Adrenal gland (tissue), 9 donors: ENCODE measurements at regions not wholly inside any gene's neighbourhood (a gene's known extent, or its start where the extent isn't known, plus 50 kb on each side); places are given as distances from the start of the nearest gene placed in this dataset.

Source experiments
- DNase-seq, 7 donors: peaks; one replicate each; pipeline ENCODE4 v3.0.0-alpha.2; 2019 to 2020
- H3K27ac ChIP-seq, 5 donors: fragments of 200-600 bp; sonication (generic) in 4 of 5; 1 replicate in 3 of 5; 2 replicates in 2 of 5; pipeline versions ENCODE4 v1.5.1 to v1.8.0; 2016 to 2020; ENCODE audit warnings: mild to moderate bottlenecking in 1 of 5
- H3K27me3 ChIP-seq: fragments of 200-600 bp; 2 replicates; pipeline ENCODE4 v1.8.0; 2021
- H3K36me3 ChIP-seq, 2 donors: fragments of 200-600 bp; replicated peaks in 1 of 2; 1 replicate in 1 of 2; 2 replicates in 1 of 2; pipeline versions ENCODE4 v1.5.1 to v1.8.0; 2018 to 2022
- H3K4me1 ChIP-seq, 2 donors: fragments of 200-600 bp; replicated peaks in 1 of 2; 1 replicate in 1 of 2; 2 replicates in 1 of 2; pipeline versions ENCODE4 v1.5.1 to v1.8.0; 2018 to 2021
- H3K4me3 ChIP-seq, 4 donors: fragments of 200-600 bp; sonication (generic) in 3 of 4; one replicate each; pipeline ENCODE4 v1.5.1; 2016 to 2018
- H3K9me3 ChIP-seq, 3 donors: fragments of 200-600 bp; sonication (generic) in 1 of 3; replicated peaks in 1 of 3; 1 replicate in 2 of 3; 2 replicates in 1 of 3; pipeline versions ENCODE4 v1.5.1 to v1.8.0; 2016 to 2021
- POLR2A ChIP-seq, 2 donors: fragments of 450-650 bp; IDR thresholded peaks; one replicate each; pipeline ENCODE4 v1.6.1; 2017; ENCODE audit warnings: antibody characterized with exemption in 2 of 2, mild to moderate bottlenecking in 2 of 2, moderate library complexity in 1 of 2
- WGBS, 4 donors: extraction: QIAGEN DNeasy Blood & Tissue Kit in 2 of 4; methylation state at CpG; one replicate each; pipeline versions ENCODE4 v1.1.5 to v1.1.7; 2013 to 2017; 5-methylcytosine and 5-hydroxymethylcytosine counted together
- intact Hi-C, 2 donors: fragments of 100-400 bp; cut with DNase I; formaldehyde crosslinking; loops; one replicate each; pipeline versions ENCODE4 v1.14.1 to v1.15.0; 2022 to 2023
- TF ChIP-seq, protein P1 (sequence below), 6 experiments: fragments of 450-650 bp in 4 of 6; fragments of 200-600 bp in 2 of 6; sonication (generic) in 1 of 6; IDR thresholded peaks; 1 replicate in 5 of 6; 2 replicates in 1 of 6; pipeline versions ENCODE4 v1.5.1 to v1.8.0; 2016 to 2021; ENCODE audit warnings: antibody characterized with exemption in 6 of 6, mild to moderate bottlenecking in 2 of 6, moderate library complexity in 1 of 6
- donor health status: healthy with polysubstance abuse.
- donor health status: Bipolar disorder and iron deficiency.
- donor health status: DM: yes; HTN: yes; CAD: no.
- donor health status: DM: no; HTN: no; CAD: no.
- donor health status: DM: no; HTN: no; CAD: no.

DNA sequence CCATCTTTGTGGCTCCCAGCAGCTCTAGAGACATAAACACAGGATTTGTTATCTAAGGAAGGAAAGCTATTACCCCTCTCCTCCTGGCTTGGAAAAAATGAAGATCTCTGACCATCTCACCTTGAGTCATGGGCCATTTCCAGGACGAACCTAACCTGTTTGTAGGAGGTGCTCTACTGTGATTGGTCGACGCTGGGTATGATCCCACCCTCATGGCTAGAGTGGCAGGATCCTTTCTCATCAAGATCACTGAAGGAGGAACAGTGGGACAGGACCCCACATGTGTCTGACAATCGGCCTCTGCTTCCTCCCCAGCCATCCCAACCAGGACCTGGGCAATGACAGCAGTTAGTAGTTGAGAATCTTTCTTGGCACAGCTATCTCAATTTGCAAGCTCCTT is 144.1 kb downstream of the EMX2 start:
- TF ChIP-seq POLR2A (IDR thresholded peaks at IDR 0.05): no peak
- TF ChIP-seq, protein P1, sequence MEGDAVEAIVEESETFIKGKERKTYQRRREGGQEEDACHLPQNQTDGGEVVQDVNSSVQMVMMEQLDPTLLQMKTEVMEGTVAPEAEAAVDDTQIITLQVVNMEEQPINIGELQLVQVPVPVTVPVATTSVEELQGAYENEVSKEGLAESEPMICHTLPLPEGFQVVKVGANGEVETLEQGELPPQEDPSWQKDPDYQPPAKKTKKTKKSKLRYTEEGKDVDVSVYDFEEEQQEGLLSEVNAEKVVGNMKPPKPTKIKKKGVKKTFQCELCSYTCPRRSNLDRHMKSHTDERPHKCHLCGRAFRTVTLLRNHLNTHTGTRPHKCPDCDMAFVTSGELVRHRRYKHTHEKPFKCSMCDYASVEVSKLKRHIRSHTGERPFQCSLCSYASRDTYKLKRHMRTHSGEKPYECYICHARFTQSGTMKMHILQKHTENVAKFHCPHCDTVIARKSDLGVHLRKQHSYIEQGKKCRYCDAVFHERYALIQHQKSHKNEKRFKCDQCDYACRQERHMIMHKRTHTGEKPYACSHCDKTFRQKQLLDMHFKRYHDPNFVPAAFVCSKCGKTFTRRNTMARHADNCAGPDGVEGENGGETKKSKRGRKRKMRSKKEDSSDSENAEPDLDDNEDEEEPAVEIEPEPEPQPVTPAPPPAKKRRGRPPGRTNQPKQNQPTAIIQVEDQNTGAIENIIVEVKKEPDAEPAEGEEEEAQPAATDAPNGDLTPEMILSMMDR (IDR thresholded peaks at IDR 0.05): no peak
- H3K4me1 ChIP-seq: no peaks in the 10 kb centered on the region
- H3K4me3 ChIP-seq: no peak overlapping the region
- intact Hi-C loops: no loop called here
- no peak overlapping the region for H3K27ac ChIP-seq
- H3K36me3 ChIP-seq: no peaks in the 10 kb centered on the region
- no peaks in the 10 kb centered on the region for H3K9me3 ChIP-seq
- no peaks in the 10 kb centered on the region for H3K27me3 ChIP-seq
- 52 to 80% (median 65%) methylated on average over 4 of the region's 4 CpGs for WGBS, 4 donors
- no peak for DNase-seq

DNA sequence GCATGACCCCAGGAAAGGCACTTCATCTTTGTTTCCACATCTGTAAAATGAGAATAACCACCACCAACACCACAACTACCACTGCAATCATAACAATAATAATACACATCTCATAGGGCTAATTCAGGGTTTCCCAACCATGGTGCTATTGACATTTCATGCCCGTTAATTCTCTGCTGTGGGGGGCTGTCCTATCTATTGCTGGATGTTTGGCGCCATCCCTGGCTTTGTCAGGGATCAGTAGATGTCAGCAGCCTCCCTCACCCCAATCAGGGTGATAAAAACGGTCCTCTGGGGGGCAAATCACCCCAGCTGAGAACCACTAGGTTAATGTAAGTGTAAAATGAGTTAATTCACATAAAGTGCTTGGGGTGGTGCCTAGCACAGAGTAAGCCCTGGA is 145.8 kb downstream of the EMX2 start:
- no peak for DNase-seq
- Histone ChIP-seq H3K4me1 (no peaks in the 10 kb centered on the region), H3K27ac (no peak overlapping the region), H3K4me3 (no peak overlapping the region), H3K9me3 (no peaks in the 10 kb centered on the region), H3K36me3 (no peaks in the 10 kb centered on the region), H3K27me3 (no peaks in the 10 kb centered on the region)
- TF ChIP-seq POLR2A (IDR thresholded peaks at IDR 0.05): no peak
- TF ChIP-seq, protein P1 (IDR thresholded peaks at IDR 0.05): no peak
- intact Hi-C loops: no loop called here
- 29 to 41% (median 36%) methylated on average over 2 to 3 of the region's 3 CpGs for WGBS, 4 donors

DNA sequence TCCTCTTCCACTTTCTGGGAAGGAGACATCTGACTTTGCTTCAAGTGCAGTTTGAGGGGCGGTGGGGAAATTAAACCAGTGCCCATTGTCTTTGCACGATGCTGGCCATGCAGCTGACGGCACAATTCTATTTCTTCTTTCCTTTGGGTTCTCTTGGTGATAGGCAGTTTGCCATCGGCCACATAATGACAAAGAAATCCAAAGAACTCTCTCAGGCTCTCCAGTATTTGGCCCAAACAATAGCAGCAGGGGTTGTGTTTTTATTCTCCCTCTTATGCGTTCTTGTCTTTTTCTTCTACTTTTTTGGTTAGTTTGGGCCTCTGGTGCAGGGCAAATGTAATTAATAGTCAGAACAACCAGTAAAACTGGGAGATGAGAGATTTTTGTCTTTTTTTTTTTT is 147.0 kb downstream of the EMX2 start:
- Histone ChIP-seq H3K9me3 (no peaks in the 10 kb centered on the region), H3K27me3 (no peaks in the 10 kb centered on the region), H3K4me3 (no peak overlapping the region), H3K36me3 (no peaks in the 10 kb centered on the region), H3K4me1 (no peaks in the 10 kb centered on the region), H3K27ac (no peak overlapping the region)
- intact Hi-C loops: no loop called here
- WGBS, 4 donors: 56 to 78% (median 64%) methylated on average over 5 of the region's 5 CpGs
- TF ChIP-seq, protein P1 (IDR thresholded peaks at IDR 0.05): no peak
- TF ChIP-seq POLR2A (IDR thresholded peaks at IDR 0.05): no peak
- no peak for DNase-seq

DNA sequence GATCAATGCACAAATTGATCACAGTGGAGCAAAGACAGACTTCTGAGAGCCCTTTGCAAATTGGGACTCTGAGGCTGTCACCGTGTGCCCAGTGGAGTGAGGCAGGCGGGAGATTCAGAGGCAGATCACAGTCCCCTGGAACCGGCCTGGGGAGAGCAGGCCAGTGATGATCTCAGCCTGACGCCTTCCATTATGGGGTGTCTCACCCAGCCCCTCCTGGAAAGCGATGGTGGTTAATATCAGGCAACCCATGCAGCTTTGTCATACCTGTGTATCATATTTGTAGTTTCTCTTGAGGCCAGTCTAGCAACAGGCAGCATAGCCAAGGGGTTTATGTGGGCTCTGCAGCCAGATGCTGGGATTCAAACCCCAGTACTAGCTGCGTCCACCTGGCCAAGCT is 147.8 kb downstream of the EMX2 start:
- no peaks in the 10 kb centered on the region for H3K27me3 ChIP-seq
- no peak overlapping the region for H3K27ac ChIP-seq
- H3K4me3 ChIP-seq: no peak overlapping the region
- no peaks in the 10 kb centered on the region for H3K36me3 ChIP-seq
- no peaks in the 10 kb centered on the region for H3K4me1 ChIP-seq
- DNase-seq: no peak
- WGBS, 4 donors: 54 to 89% (median 63%) methylated on average over 3 to 6 of the region's 6 CpGs
- no peaks in the 10 kb centered on the region for H3K9me3 ChIP-seq
- TF ChIP-seq, protein P1 (IDR thresholded peaks at IDR 0.05): no peak
- no peak for TF ChIP-seq POLR2A (IDR thresholded peaks at IDR 0.05)
- intact Hi-C loops: no loop called here
